ENCODE measurements at regions not wholly inside any gene's neighbourhood (a gene's known extent, or its start where the extent isn't known, plus 50 kb on each side); places are given as distances from the start of the nearest gene placed in this dataset.

DNA sequence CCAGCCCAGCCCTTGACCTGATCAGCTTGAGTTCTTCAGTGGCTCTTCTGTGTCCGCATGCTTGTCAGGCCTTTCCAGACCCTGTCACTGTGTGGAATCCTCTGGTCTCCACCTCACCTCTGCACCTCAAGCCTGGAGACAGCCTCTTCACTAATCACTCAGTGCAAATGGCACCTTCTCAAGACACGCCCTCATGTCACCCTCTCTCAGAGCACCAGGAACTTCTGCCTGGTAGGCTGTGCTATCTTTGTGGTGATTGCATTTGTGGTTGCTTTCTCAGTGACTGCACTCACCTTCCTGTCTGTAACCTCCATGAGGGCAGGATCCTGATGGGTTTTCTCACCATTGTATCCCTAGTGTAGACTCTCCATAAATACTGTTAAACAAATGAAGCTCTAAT is 435.2 kb upstream of the CDH4 start:
- intact Hi-C loops (cut with DNase I) = no loop called here
- Histone ChIP-seq H3K4me1 (ENCODE audit: control insufficient read depth in 1 of 2, insufficient read depth in 2 of 2, low read length in 2 of 2) (no peaks in the 10 kb centered on the region), H3K36me3 (ENCODE audit: control insufficient read depth in 1 of 2, insufficient read depth in 2 of 2, low read length in 1 of 2) (no peaks in the 10 kb centered on the region), H3K27me3 (ENCODE audit: control insufficient read depth in 1 of 2, insufficient read depth in 2 of 2, low read length in 1 of 2) (peaks cover 0 to 1% of the 10 kb centered on the region in 2 donors), H3K9me3 (ENCODE audit: control insufficient read depth, low read length) (no peaks in the 10 kb centered on the region), H3K4me3 (ENCODE audit: low read length in 2 of 2) (no peak overlapping the region), H3K27ac (ENCODE audit: low read depth in 1 of 2, low read length in 2 of 2) (no peak overlapping the region)
- 76 to 78% methylated on average over 2 of the region's 2 CpGs for WGBS, 2 donors
- no peak for ATAC-seq (ENCODE audit: low FRiP score)
- DNase-seq = no peak

DNA sequence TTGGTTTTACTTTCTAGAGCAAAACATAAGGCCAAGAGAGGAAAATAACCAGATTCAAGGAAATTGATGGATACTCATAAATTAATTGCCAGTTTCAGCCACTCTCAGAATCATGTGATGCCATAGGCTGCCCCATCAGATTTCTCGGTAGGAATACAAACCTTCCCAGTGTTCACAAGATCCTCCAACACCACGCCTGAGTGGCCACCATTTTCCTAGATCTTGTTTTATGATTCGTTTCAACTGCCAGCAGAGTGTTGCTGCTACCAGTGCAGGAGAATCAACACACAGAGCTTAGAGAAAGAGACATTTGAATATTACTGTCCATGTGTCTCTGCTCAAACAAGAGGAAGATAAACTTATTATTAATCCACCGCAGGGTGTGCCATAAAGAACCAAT is 434.2 kb upstream of the CDH4 start:
- no peak for DNase-seq
- Histone ChIP-seq H3K9me3 (ENCODE audit: control insufficient read depth, low read length) (no peaks in the 10 kb centered on the region), H3K27ac (ENCODE audit: low read depth in 1 of 2, low read length in 2 of 2) (no peak overlapping the region), H3K4me3 (ENCODE audit: low read length in 2 of 2) (no peak overlapping the region), H3K36me3 (ENCODE audit: control insufficient read depth in 1 of 2, insufficient read depth in 2 of 2, low read length in 1 of 2) (no peaks in the 10 kb centered on the region), H3K4me1 (ENCODE audit: control insufficient read depth in 1 of 2, insufficient read depth in 2 of 2, low read length in 2 of 2) (no peaks in the 10 kb centered on the region), H3K27me3 (ENCODE audit: control insufficient read depth in 1 of 2, insufficient read depth in 2 of 2, low read length in 1 of 2) (peaks cover 0 to 1% of the 10 kb centered on the region in 2 donors)
- ATAC-seq (ENCODE audit: low FRiP score) = no peak
- 77 to 80% methylated on average over 4 of the region's 4 CpGs for WGBS, 2 donors
- intact Hi-C loops (cut with DNase I) = no loop called here

DNA sequence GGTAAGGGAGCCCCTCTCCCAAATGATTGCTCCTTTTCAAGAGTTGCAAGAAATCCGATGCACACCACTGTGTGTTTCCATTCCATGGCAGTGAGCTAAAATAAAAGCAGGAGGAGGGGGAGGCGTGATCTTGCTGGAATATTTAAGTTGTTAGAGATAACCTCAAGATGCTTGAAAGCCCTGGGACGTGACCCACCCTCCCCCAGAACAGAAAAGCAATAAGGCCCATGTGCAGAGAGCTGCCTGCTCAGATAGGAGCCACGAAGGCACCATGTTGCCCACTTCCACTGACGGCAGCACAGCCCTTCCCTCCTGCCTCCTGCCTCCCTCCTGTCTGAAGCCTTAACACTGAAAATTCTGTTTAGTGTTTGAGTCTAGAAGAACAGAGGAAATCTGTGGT is 432.6 kb upstream of the CDH4 start:
- H3K4me1 ChIP-seq (ENCODE audit: control insufficient read depth in 1 of 2, insufficient read depth in 2 of 2, low read length in 2 of 2) = no peaks in the 10 kb centered on the region
- no peaks in the 10 kb centered on the region for H3K36me3 ChIP-seq (ENCODE audit: control insufficient read depth in 1 of 2, insufficient read depth in 2 of 2, low read length in 1 of 2)
- DNase-seq (no peak), ATAC-seq (ENCODE audit: low FRiP score) (no peak)
- peaks cover 0 to 1% of the 10 kb centered on the region in 2 donors for H3K27me3 ChIP-seq (ENCODE audit: control insufficient read depth in 1 of 2, insufficient read depth in 2 of 2, low read length in 1 of 2)
- intact Hi-C loops (cut with DNase I) = no loop called here
- WGBS, 2 donors = 15 to 16% methylated on average over 5 of the region's 5 CpGs
- H3K4me3 ChIP-seq (ENCODE audit: low read length in 2 of 2) = no peak overlapping the region
- H3K9me3 ChIP-seq (ENCODE audit: control insufficient read depth, low read length) = no peaks in the 10 kb centered on the region
- H3K27ac ChIP-seq (ENCODE audit: low read depth in 1 of 2, low read length in 2 of 2) = no peak overlapping the region

DNA sequence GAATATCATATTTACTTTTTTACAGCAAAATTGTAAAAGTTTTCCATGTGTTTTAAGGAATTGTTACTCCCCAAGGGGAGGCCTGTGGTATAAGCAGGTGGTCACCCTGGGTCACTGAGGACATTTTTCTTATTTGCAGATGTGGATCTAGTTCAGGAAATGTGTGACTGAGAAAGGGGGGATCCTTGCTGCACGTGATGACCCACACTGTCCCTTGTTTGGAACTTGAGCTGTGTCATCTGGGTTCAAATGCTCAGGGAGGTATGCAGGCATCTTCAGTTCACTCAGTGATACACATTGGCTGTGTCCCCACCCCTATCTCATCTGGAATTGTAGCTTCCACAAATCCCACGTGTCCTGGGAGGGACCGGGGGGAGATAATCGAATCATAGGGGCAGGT is 431.9 kb upstream of the CDH4 start:
- Histone ChIP-seq H3K36me3 (ENCODE audit: control insufficient read depth in 1 of 2, insufficient read depth in 2 of 2, low read length in 1 of 2) (no peaks in the 10 kb centered on the region), H3K27me3 (ENCODE audit: control insufficient read depth in 1 of 2, insufficient read depth in 2 of 2, low read length in 1 of 2) (peaks cover 0 to under 1% of the 10 kb centered on the region in 2 donors), H3K9me3 (ENCODE audit: control insufficient read depth, low read length) (no peaks in the 10 kb centered on the region), H3K27ac (ENCODE audit: low read depth in 1 of 2, low read length in 2 of 2) (no peak overlapping the region), H3K4me1 (ENCODE audit: control insufficient read depth in 1 of 2, insufficient read depth in 2 of 2, low read length in 2 of 2) (no peaks in the 10 kb centered on the region), H3K4me3 (ENCODE audit: low read length in 2 of 2) (no peak overlapping the region)
- DNase-seq (no peak), ATAC-seq (ENCODE audit: low FRiP score) (no peak)
- intact Hi-C loops (cut with DNase I) = no loop called here
- 40 to 47% methylated on average over 4 of the region's 4 CpGs for WGBS, 2 donors

DNA sequence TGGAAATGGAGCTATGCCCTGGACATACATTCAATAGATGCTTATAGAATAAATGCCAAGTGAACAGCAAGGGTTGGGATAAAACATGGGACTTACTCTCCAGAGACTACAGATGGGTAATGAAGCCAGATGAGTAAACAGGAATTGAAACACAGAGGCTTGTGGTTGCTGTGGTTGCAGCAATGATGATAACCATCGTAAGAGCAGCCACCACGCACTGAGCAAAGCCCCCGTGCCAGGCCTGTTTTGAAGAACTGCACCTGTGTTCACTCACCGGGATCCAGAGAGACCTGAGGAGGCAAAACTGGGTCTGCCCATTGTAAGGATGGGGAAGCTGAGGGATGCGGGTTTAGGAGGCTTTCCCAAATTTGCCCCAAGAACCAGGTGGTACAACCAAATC is 431.1 kb upstream of the CDH4 start:
- 71 to 73% methylated on average over 5 of the region's 5 CpGs for WGBS, 2 donors
- Histone ChIP-seq H3K27ac (ENCODE audit: low read depth in 1 of 2, low read length in 2 of 2) (no peak overlapping the region), H3K4me3 (ENCODE audit: low read length in 2 of 2) (no peak overlapping the region), H3K27me3 (ENCODE audit: control insufficient read depth in 1 of 2, insufficient read depth in 2 of 2, low read length in 1 of 2) (no peaks in the 10 kb centered on the region), H3K9me3 (ENCODE audit: control insufficient read depth, low read length) (no peaks in the 10 kb centered on the region), H3K4me1 (ENCODE audit: control insufficient read depth in 1 of 2, insufficient read depth in 2 of 2, low read length in 2 of 2) (no peaks in the 10 kb centered on the region), H3K36me3 (ENCODE audit: control insufficient read depth in 1 of 2, insufficient read depth in 2 of 2, low read length in 1 of 2) (no peaks in the 10 kb centered on the region)
- DNase-seq (no peak), ATAC-seq (ENCODE audit: low FRiP score) (no peak)
- intact Hi-C loops (cut with DNase I) = no loop called here

DNA sequence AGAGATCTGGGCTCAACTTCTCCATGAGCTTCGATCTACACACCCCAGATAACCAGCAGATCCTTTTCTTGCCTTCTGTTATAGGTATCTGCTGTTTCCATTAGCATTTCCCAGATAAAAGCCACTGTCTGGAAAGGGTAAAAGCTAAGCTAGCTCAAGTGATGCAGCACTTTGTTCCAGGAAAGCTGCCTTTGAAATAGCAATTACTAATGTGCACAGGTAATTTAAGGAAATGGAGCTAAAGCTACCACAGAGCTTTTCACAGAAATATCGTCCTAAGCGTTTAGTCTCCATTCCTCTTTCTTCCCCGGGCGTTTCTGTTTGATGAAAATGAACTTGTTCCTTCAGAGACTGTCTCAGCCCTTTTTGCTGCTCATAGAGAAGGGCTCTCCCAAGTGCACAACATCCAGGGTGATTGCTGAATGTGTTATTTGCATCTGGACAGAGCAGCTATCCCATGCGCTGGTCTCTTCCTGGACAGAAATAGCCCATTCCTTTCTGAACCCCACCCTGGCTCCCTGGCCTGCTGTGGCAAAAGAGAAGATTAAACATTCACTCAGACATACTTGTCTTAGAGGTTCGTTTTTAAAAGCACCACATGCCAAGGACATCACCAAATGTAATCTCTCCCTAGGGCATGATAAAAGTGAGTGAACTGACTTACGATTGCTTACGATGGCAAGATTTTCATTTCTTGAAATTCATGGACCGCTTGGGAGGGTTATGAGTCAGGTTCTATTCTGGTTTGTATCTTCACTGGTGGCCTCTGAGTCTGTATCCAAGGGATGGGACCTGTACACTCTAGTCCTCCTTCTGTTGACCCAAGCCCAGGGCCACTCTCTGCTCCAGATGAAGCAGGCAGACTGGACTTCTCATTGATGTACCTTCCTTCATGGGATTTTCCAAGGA is 429.1 kb upstream of the CDH4 start:
- ATAC-seq (ENCODE audit: low FRiP score) = peak; percentile 56
- intact Hi-C loops (cut with DNase I) = no loop called here

DNA sequence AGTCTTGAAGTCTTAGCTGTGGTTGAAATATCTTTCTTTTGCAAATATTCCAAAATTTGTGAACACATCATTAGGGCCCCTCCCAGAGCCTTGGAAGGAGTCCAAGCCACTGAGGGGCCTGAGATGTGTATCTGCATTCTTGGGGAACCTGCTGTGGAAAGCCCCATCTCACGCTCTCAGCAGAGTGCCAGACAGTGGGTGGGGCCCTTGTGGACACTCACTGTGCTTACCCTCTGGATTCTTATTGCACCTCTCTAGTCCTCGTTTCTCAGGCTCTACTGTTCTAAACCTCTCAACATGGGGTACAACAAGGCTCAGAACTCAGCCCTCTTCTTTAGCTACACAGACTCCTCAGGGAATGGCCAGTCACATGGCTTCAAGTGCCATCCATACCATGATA is 416.2 kb upstream of the CDH4 start:
- no peaks in the 10 kb centered on the region for H3K36me3 ChIP-seq (ENCODE audit: control insufficient read depth in 1 of 2, insufficient read depth in 2 of 2, low read length in 1 of 2)
- 59 to 66% methylated on average over 2 of the region's 2 CpGs for WGBS, 2 donors
- no peak for ATAC-seq (ENCODE audit: low FRiP score)
- intact Hi-C loops (cut with DNase I) = no loop called here
- no peak overlapping the region for H3K27ac ChIP-seq (ENCODE audit: low read depth in 1 of 2, low read length in 2 of 2)
- H3K4me3 ChIP-seq (ENCODE audit: low read length in 2 of 2) = no peak overlapping the region
- no peak for DNase-seq
- no peaks in the 10 kb centered on the region for H3K27me3 ChIP-seq (ENCODE audit: control insufficient read depth in 1 of 2, insufficient read depth in 2 of 2, low read length in 1 of 2)
- no peaks in the 10 kb centered on the region for H3K4me1 ChIP-seq (ENCODE audit: control insufficient read depth in 1 of 2, insufficient read depth in 2 of 2, low read length in 2 of 2)
- peaks cover 2% of the 10 kb centered on the region for H3K9me3 ChIP-seq (ENCODE audit: control insufficient read depth, low read length)

More for the DNA sequence above, 429.1 kb upstream of the CDH4 start:
- no peak overlapping the region for H3K4me3 ChIP-seq (ENCODE audit: low read length in 2 of 2)
- H3K4me1 ChIP-seq (ENCODE audit: control insufficient read depth in 1 of 2, insufficient read depth in 2 of 2, low read length in 2 of 2) = no peaks in the 10 kb centered on the region
- no peak for DNase-seq
- H3K9me3 ChIP-seq (ENCODE audit: control insufficient read depth, low read length) = no peaks in the 10 kb centered on the region
- no peaks in the 10 kb centered on the region for H3K36me3 ChIP-seq (ENCODE audit: control insufficient read depth in 1 of 2, insufficient read depth in 2 of 2, low read length in 1 of 2)
- 31 to 41% methylated on average over 10 of the region's 10 CpGs for WGBS, 2 donors
- no peak overlapping the region for H3K27ac ChIP-seq (ENCODE audit: low read depth in 1 of 2, low read length in 2 of 2)
- H3K27me3 ChIP-seq (ENCODE audit: control insufficient read depth in 1 of 2, insufficient read depth in 2 of 2, low read length in 1 of 2) = no peaks in the 10 kb centered on the region

DNA sequence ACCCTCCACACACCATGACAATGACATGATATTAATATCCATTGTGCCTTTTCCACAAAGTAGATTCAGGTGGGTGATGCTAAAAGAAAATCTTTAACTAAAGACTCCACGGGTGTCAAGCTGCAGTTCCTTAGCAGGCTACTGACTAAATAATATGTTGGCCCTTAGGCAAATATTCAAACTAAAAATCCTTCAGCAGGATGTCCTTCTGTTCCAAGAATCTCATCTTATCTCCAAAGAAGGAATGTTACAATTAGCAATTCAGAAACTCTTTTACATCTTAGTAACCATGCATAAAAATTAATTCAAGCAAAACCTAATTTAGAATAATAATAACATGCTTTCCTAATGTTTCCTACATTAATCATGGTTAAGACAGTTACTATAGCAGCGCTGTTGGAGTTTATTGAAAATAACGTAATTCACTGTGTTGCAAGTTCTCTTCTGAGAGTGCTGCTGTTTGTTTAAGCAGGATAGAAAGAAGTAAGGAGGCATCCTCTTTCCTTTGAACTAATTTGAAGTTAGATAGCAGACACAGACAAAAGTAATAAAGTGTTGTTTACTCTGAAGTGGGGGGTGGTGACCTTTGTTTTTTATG is 414.8 kb upstream of the CDH4 start:
- Histone ChIP-seq H3K4me1 (ENCODE audit: control insufficient read depth in 1 of 2, insufficient read depth in 2 of 2, low read length in 2 of 2) (no peaks in the 10 kb centered on the region), H3K27me3 (ENCODE audit: control insufficient read depth in 1 of 2, insufficient read depth in 2 of 2, low read length in 1 of 2) (no peaks in the 10 kb centered on the region), H3K27ac (ENCODE audit: low read depth in 1 of 2, low read length in 2 of 2) (no peak overlapping the region), H3K9me3 (ENCODE audit: control insufficient read depth, low read length) (no peaks in the 10 kb centered on the region), H3K4me3 (ENCODE audit: low read length in 2 of 2) (no peak overlapping the region), H3K36me3 (ENCODE audit: control insufficient read depth in 1 of 2, insufficient read depth in 2 of 2, low read length in 1 of 2) (no peaks in the 10 kb centered on the region)
- ATAC-seq (ENCODE audit: low FRiP score) (no peak), DNase-seq (no peak)
- intact Hi-C loops (cut with DNase I) = no loop called here
- WGBS, 2 donors = 25 to 34% methylated on average over 3 of the region's 3 CpGs

DNA sequence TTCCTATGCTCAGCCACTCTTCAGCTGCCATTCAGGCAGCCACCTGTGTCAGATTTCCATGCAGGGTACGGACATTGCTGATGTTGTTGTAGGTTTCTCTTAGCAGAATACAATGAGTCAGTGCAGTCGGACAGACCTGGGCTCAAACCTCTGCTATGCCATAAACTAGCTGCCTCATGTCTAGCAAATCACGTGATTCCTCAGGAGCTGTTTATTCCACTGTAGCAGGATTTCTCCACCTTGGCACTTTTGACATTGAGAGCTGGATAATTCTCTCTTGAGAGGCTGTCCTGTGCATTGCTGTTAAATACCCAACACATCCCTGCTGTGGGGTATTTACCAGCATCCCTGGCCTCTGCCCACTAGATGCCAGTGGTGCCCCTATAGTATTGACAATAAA is 413.8 kb upstream of the CDH4 start:
- no peaks in the 10 kb centered on the region for H3K4me1 ChIP-seq (ENCODE audit: control insufficient read depth in 1 of 2, insufficient read depth in 2 of 2, low read length in 2 of 2)
- no peaks in the 10 kb centered on the region for H3K9me3 ChIP-seq (ENCODE audit: control insufficient read depth, low read length)
- no peak overlapping the region for H3K4me3 ChIP-seq (ENCODE audit: low read length in 2 of 2)
- intact Hi-C loops (cut with DNase I) = no loop called here
- H3K27me3 ChIP-seq (ENCODE audit: control insufficient read depth in 1 of 2, insufficient read depth in 2 of 2, low read length in 1 of 2) = no peaks in the 10 kb centered on the region
- WGBS, 2 donors = 57 to 67% methylated on average over 3 of the region's 3 CpGs
- no peak for ATAC-seq (ENCODE audit: low FRiP score)
- DNase-seq = no peak
- H3K36me3 ChIP-seq (ENCODE audit: control insufficient read depth in 1 of 2, insufficient read depth in 2 of 2, low read length in 1 of 2) = no peaks in the 10 kb centered on the region
- no peak overlapping the region for H3K27ac ChIP-seq (ENCODE audit: low read depth in 1 of 2, low read length in 2 of 2)
